ENCODE measurements at regions not wholly inside any gene's neighbourhood (a gene's known extent, or its start where the extent isn't known, plus 50 kb on each side); places are given as distances from the start of the nearest gene placed in this dataset.

DNA sequence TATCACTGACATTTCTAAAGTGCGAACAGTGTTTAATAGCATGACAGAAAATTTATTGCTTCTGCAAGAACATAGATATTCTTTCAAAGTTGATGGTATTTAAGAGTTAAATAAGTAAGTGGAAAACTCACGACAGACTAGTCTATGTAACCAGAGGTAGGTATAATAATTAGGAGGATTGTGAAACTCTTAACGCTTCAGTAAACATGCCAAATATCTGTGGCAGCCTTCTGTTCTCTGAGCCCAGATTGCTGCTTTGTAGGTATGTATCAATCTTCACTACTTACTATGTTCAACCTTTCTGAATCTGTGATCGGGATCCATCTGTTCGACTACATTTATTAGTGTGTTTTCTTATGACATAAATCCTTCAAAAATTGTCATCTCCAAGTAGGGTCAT is 53.6 kb upstream of the SPANXB1 start:
- H3K27me3 ChIP-seq: no peaks in the 10 kb centered on the region
- DNase-seq: no peak
- no peak overlapping the region for H3K4me3 ChIP-seq
- H3K9me3 ChIP-seq (replicated peaks): no peaks in the 10 kb centered on the region
- H3K4me1 ChIP-seq: no peaks in the 10 kb centered on the region
- no peaks in the 10 kb centered on the region for H3K36me3 ChIP-seq
- H3K27ac ChIP-seq: no peak overlapping the region

DNA sequence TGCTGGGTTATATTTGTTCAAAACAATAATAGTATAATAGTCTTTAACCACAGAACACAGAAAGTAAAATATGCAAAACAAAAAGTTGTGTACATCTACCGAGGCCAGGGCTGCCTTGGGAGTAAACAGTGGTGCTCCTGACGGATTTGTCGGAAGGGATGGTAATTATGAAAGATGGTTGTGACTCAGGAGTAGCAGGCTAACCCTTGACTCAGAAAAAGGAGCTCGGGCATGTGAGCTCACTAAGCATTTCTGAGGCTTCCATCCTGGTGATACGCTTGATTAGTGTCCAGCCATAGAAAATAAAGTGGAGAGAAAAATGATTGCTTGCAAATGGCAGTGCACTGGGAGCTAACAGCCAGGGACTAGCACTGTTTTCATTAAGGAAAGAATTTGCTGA is 53.2 kb upstream of the SPANXB1 start:
- no peak overlapping the region for H3K4me3 ChIP-seq
- H3K27ac ChIP-seq: no peak overlapping the region
- no peak for DNase-seq
- H3K4me1 ChIP-seq: no peaks in the 10 kb centered on the region
- no peaks in the 10 kb centered on the region for H3K36me3 ChIP-seq
- no peaks in the 10 kb centered on the region for H3K27me3 ChIP-seq
- H3K9me3 ChIP-seq (replicated peaks): no peaks in the 10 kb centered on the region
